GM23248 (cell line): ENCODE measurements at regions not wholly inside any gene's neighbourhood (a gene's known extent, or its start where the extent isn't known, plus 50 kb on each side); places are given as distances from the start of the nearest gene placed in this dataset.

Experiments
- DNase-seq: peaks from one replicate; pipeline ENCODE4 v3.0.0-alpha.2; 2015
- H2AFZ ChIP-seq: fragments of 200-600 bp; sonication (generic); 2 replicates; pipeline ENCODE4 v1.6.1; 2016; ENCODE audit warnings: antibody characterized with exemption
- H3F3A ChIP-seq: fragments of 200-600 bp; sonication (generic); 2 replicates; pipeline ENCODE4 v1.6.1; 2016; ENCODE audit warnings: mild to moderate bottlenecking, antibody characterized with exemption, mixed run types; ENCODE audit not compliant: insufficient read depth
- H3K27ac ChIP-seq: fragments of 200-600 bp; sonication (generic); 2 replicates; pipeline ENCODE4 v1.5.1; 2016; ENCODE audit warnings: mild to moderate bottlenecking
- H3K27me3 ChIP-seq: fragments of 200-600 bp; sonication (generic); replicated peaks from 2 replicates; pipeline ENCODE4 v1.6.1; 2016; ENCODE audit warnings: mild to moderate bottlenecking; ENCODE audit not compliant: insufficient read depth
- H3K36me3 ChIP-seq: fragments of 200-600 bp; sonication (generic); 2 replicates; pipeline ENCODE4 v1.6.1; 2016; ENCODE audit warnings: low read depth, mild to moderate bottlenecking
- H3K4me1 ChIP-seq: fragments of 200-600 bp; sonication (generic); 2 replicates; pipeline ENCODE4 v1.6.1; 2016; ENCODE audit warnings: mild to moderate bottlenecking; ENCODE audit not compliant: insufficient read depth
- H3K4me2 ChIP-seq: fragments of 200-600 bp; sonication (generic); one replicate; pipeline ENCODE4 v1.6.1; 2016; ENCODE audit warnings: mild to moderate bottlenecking; ENCODE audit not compliant: unreplicated experiment
- H3K4me3 ChIP-seq: fragments of 200-600 bp; sonication (generic); 2 replicates; pipeline ENCODE4 v1.5.1; 2016; ENCODE audit warnings: mild to moderate bottlenecking
- H3K79me2 ChIP-seq: fragments of 200-600 bp; sonication (generic); 2 replicates; pipeline ENCODE4 v1.6.1; 2016; ENCODE audit warnings: mild to moderate bottlenecking; ENCODE audit not compliant: insufficient read depth
- H3K9ac ChIP-seq: fragments of 200-600 bp; sonication (generic); 2 replicates; pipeline ENCODE4 v1.6.1; 2016; ENCODE audit warnings: mild to moderate bottlenecking
- H3K9me2 ChIP-seq: fragments of 200-600 bp; sonication (generic); 2 replicates; pipeline ENCODE4 v1.6.1; 2016; ENCODE audit warnings: mixed run types, mild to moderate bottlenecking, moderate library complexity; ENCODE audit not compliant: insufficient read depth
- H3K9me3 ChIP-seq: fragments of 200-600 bp; sonication (generic); one replicate; pipeline ENCODE4 v1.6.1; 2017; ENCODE audit warnings: low read depth
- H4K20me1 ChIP-seq: fragments of 200-600 bp; sonication (generic); 2 replicates; pipeline ENCODE4 v1.6.0; 2016; ENCODE audit not compliant: insufficient read depth
- EZH2 ChIP-seq: fragments of 200-600 bp; sonication (generic); IDR thresholded peaks from 2 replicates; pipeline ENCODE4 v1.6.1; 2018; ENCODE audit warnings: antibody characterized with exemption, mild to moderate bottlenecking; ENCODE audit not compliant: insufficient read depth, poor library complexity, severe bottlenecking
- EZH2phosphoT487 ChIP-seq: fragments of 200-600 bp; sonication (generic); IDR thresholded peaks from 2 replicates; pipeline ENCODE4 v1.6.1; 2018; ENCODE audit warnings: antibody characterized with exemption, moderate library complexity, mild to moderate bottlenecking, low read depth; ENCODE audit not compliant: insufficient read depth
- WGBS, 2 experiments: methylation state at CpG; one replicate each; pipeline ENCODE4 v1.1.6; 2015 to 2017; ENCODE audit warnings: low lambda C conversion rate in 2 of 2, low coverage in 1 of 2; ENCODE audit errors: missing lambda C conversion rate in 2 of 2; 5-methylcytosine and 5-hydroxymethylcytosine counted together
- in situ Hi-C: fragments of 300-500 bp; cut with MboI; formaldehyde crosslinking; loops from 2 replicates; pipeline ENCODE4 v1.15.0; 2020

DNA sequence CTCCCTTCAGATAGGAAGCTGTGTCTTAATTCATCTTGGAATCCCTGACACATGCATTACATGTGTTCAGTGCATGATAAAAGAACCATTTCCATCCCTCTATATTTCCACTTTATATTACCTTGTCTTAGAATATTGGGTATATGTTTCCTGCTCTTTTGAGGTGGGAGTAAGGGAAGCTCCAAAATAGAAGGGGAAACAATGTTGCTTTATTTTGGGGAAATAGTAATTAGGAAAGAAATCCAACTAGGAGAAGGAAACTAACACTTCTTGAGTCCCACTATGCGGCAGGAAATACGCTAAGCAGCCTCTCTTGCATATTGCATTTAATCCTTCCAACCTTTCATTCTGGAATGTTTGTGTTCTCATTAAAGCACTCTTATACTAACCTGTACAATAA lies 89.4 kb upstream of the VAV3 start:
- no peak overlapping the region for H3K4me3 ChIP-seq
- H3K9me3 ChIP-seq, result no peaks in the 10 kb centered on the region
- no peaks in the 10 kb centered on the region for H3K27me3 ChIP-seq
- no peak overlapping the region for H2AFZ ChIP-seq
- H3K79me2 ChIP-seq, result no peaks in the 10 kb centered on the region
- WGBS, 2 experiments, result 98 to 100% methylated on average over 2 of the region's 2 CpGs
- no peaks in the 10 kb centered on the region for H3K9me2 ChIP-seq
- H3K4me1 ChIP-seq, result peaks cover 20% of the 10 kb centered on the region
- no peak overlapping the region for H3K9ac ChIP-seq
- H3K4me2 ChIP-seq, result no peak overlapping the region
- H3F3A ChIP-seq, result peaks cover 23% of the 10 kb centered on the region
- no peak for DNase-seq
- H3K27ac ChIP-seq, result no peak overlapping the region
- in situ Hi-C loops, result no loop called here
- TF ChIP-seq EZH2phosphoT487, result no peak
- TF ChIP-seq EZH2, result no peak
- H4K20me1 ChIP-seq, result no peaks in the 10 kb centered on the region
- H3K36me3 ChIP-seq, result no peaks in the 10 kb centered on the region

GRCh38 chr1:108053270-108054013 lies 88.5 kb upstream of the VAV3 start:
- DNase-seq, result peak; percentile 91
- H3K36me3 ChIP-seq, result no peaks in the 10 kb centered on the region
- in situ Hi-C loops, result no loop called here
- no peaks in the 10 kb centered on the region for H3K9me3 ChIP-seq
- H3K4me2 ChIP-seq, result peak overlapping the region; percentile 73
- H3K9me2 ChIP-seq, result no peaks in the 10 kb centered on the region
- H3K27ac ChIP-seq, result peak overlapping the region; percentile 46; the same call in 1 of the 2 replicates
- peaks cover 28% of the 10 kb centered on the region for H3K4me1 ChIP-seq
- peaks cover 25% of the 10 kb centered on the region for H3F3A ChIP-seq
- peak overlapping the region; percentile 43 for H3K4me3 ChIP-seq
- WGBS, 2 experiments, result 2% methylated on average over 4 of the region's 4 CpGs
- no peaks in the 10 kb centered on the region for H3K27me3 ChIP-seq
- peak overlapping the region; percentile 62 for H2AFZ ChIP-seq
- TF ChIP-seq EZH2 (no peak), EZH2phosphoT487 (no peak)
- 0 out of 2 replicates have a peak overlapping the region, but pooled peaks have one; percentile 23 for H3K9ac ChIP-seq
- H3K79me2 ChIP-seq, result no peaks in the 10 kb centered on the region
- no peaks in the 10 kb centered on the region for H4K20me1 ChIP-seq

GRCh38 chr1:108051631-108052377 lies 86.8 kb upstream of the VAV3 start:
- peaks cover 28% of the 10 kb centered on the region for H3K4me1 ChIP-seq
- WGBS, 2 experiments, result 92% methylated on average over 8 of the region's 8 CpGs
- H3K9me2 ChIP-seq, result no peaks in the 10 kb centered on the region
- no peaks in the 10 kb centered on the region for H3K9me3 ChIP-seq
- no peak overlapping the region for H3K4me2 ChIP-seq
- H3K4me3 ChIP-seq, result no peak overlapping the region
- H2AFZ ChIP-seq, result no peak overlapping the region
- DNase-seq, result no peak
- no peak overlapping the region for H3K9ac ChIP-seq
- no peaks in the 10 kb centered on the region for H4K20me1 ChIP-seq
- H3K27me3 ChIP-seq, result no peaks in the 10 kb centered on the region
- no peak overlapping the region for H3K27ac ChIP-seq
- H3K79me2 ChIP-seq, result no peaks in the 10 kb centered on the region
- TF ChIP-seq EZH2phosphoT487 (no peak), EZH2 (no peak)
- in situ Hi-C loops, result no loop called here
- no peaks in the 10 kb centered on the region for H3K36me3 ChIP-seq
- peaks cover 25% of the 10 kb centered on the region for H3F3A ChIP-seq

DNA sequence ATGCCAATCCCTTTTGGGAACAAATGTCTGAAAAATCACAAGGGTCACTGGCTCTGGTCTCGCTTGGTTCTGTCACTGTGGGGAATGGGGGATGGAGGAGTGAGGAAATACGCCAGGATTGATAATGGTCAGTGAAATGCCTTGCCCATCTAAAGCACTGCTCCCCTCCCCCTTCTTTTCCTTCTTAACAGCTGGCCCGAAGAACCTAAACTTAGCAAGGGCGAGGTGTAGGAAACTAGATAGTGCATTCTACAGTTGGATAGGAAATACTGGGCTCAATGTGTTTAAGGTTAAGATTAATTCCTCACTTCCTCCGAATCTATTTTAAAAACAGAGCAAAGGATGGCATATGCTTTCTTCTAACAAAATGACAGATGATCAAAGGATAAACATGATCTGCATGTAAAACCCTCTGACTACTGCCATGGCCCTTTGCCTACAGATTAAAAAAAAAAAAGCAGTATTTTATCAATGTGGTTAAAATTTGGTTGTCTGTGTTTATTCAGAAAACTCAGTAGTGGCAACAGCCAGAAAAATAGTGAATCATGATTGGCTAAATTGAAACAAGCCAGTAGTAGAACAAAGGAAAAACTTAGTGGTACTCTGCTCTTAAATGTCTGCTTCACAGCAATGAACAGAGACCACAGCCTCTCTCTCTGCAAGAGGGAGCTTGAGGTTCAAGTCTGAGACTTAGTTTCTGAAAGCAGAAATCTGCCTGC lies 86.1 kb upstream of the VAV3 start:
- H3K4me2 ChIP-seq, result no peak overlapping the region

More for the DNA sequence above, 86.1 kb upstream of the VAV3 start:
- H4K20me1 ChIP-seq, result no peaks in the 10 kb centered on the region
- H3K36me3 ChIP-seq, result no peaks in the 10 kb centered on the region
- H2AFZ ChIP-seq, result no peak overlapping the region
- no peaks in the 10 kb centered on the region for H3K9me3 ChIP-seq
- DNase-seq, result peak; percentile 25
- H3K9ac ChIP-seq, result no peak overlapping the region
- H3K27ac ChIP-seq, result no peak overlapping the region
- H3K27me3 ChIP-seq, result 0 out of 2 replicates have a peak, but pooled peaks cover 5% of the 10 kb centered on the region
- H3F3A ChIP-seq, result peaks cover 25% of the 10 kb centered on the region
- H3K4me1 ChIP-seq, result peaks cover 28% of the 10 kb centered on the region
- in situ Hi-C loops, result no loop called here
- no peak overlapping the region for H3K4me3 ChIP-seq
- H3K9me2 ChIP-seq, result no peaks in the 10 kb centered on the region
- no peaks in the 10 kb centered on the region for H3K79me2 ChIP-seq
- WGBS, 2 experiments, result 30% methylated on average over 5 of the region's 5 CpGs
- no peak for TF ChIP-seq EZH2
- no peak for TF ChIP-seq EZH2phosphoT487
